GM12873 (cell line): ENCODE measurements at regions not wholly inside any gene's neighbourhood (a gene's known extent, or its start where the extent isn't known, plus 50 kb on each side); places are given as distances from the start of the nearest gene placed in this dataset.

Source experiments
- TF ChIP-seq, protein P1 (sequence below): IDR thresholded peaks from 2 replicates; pipeline ENCODE4 v1.5.1; 2012; ENCODE audit warnings: low read depth, mild to moderate bottlenecking, moderate library complexity, low read length, control low read depth; ENCODE audit not compliant: insufficient read depth; ENCODE audit errors: missing control alignments

DNA sequence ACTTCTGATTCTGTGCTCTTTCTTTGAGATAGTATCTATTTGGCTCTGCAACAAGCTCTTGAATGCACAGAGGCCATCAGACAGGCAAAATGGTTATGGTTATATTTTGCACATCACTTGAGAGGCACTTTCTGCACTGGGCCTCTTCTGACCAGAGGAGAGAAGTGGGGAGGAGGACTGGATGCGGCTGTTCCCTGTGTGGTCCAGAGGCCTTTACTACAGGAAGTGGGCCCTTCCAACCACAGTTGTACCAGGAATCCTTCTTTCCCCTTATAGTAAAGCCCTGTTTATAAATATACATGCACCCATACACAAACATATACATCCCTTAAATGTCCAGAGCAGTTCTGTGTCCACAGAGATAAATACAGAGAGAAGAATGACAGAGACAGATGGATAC is 182.7 kb upstream of the HHIP start:
- TF ChIP-seq, protein P1, sequence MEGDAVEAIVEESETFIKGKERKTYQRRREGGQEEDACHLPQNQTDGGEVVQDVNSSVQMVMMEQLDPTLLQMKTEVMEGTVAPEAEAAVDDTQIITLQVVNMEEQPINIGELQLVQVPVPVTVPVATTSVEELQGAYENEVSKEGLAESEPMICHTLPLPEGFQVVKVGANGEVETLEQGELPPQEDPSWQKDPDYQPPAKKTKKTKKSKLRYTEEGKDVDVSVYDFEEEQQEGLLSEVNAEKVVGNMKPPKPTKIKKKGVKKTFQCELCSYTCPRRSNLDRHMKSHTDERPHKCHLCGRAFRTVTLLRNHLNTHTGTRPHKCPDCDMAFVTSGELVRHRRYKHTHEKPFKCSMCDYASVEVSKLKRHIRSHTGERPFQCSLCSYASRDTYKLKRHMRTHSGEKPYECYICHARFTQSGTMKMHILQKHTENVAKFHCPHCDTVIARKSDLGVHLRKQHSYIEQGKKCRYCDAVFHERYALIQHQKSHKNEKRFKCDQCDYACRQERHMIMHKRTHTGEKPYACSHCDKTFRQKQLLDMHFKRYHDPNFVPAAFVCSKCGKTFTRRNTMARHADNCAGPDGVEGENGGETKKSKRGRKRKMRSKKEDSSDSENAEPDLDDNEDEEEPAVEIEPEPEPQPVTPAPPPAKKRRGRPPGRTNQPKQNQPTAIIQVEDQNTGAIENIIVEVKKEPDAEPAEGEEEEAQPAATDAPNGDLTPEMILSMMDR: no peak

DNA sequence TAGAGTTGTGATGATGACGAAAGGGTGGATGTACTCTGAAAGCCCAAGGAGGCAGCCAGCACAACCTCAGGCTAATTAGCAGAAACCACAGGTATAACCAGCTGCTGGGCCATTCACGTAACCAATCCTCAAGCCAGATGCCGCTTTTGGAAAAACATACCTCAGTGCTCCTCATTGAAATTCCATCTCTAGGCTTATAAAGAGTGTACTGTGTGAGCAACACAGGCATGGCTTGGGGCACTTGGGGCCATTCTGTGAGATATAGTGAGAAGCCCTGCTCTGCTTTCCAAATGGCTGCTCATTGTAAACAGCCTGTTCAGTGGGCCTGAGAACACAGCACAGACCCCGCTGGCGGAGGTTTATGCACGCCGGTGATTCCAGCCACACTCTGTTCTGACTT is 182.1 kb upstream of the HHIP start:
- TF ChIP-seq, protein P1: no peak

DNA sequence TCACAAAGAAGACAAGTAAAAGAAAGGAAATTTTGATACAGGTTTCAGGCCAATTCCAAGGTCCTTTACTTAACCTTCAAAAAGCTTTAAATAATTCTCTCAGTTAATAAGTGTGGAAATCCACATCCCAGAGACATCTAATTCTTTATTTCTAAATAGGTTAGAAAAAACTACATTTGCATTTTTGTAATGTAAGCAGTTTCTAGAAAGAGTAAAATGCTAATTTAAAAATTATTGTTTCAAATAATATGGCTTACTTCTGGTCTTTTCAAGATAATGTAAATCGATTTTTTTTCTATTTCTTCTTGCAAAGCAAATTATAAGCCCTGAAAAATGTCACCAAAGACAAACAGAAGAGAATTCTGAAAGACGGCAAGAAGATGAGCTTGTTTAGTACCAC is 180.4 kb upstream of the HHIP start:
- TF ChIP-seq, protein P1: no peak

DNA sequence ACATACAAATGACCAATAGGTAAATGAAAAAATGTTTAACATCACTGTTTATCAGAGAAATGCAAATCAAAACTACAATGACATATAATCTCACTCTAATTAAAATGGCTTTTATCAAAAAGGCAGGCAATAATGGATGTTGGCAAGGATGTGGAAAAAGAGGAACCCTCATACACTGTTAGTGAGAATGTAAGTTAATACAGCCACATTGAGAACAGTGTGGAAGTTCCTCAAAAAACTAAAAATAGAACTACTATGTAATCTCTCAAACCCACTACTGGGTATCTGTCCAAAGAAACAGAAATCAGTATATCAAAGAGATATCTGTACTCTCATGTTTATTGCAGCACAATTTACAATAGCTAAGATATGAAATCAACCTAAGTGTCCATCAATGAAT is 165.9 kb upstream of the HHIP start:
- TF ChIP-seq, protein P1: no peak

DNA sequence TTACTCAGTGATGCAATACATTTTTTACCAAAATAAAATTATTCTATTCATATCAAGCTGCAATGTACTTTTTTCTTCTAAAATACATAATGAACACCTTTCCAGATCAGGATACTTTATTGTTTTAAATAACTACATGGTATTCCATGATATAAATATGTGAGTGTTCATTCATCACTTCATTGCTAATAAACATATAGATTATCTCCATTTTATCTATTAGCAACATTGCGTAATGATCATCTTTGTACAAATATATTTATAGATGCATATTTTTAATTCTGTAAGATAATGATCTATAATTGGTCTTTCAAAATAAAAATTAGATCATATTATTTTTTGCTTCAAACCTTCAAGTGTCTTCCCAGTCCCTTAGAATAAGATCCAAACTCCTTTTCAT is 156.1 kb upstream of the HHIP start:
- TF ChIP-seq, protein P1: no peak

DNA sequence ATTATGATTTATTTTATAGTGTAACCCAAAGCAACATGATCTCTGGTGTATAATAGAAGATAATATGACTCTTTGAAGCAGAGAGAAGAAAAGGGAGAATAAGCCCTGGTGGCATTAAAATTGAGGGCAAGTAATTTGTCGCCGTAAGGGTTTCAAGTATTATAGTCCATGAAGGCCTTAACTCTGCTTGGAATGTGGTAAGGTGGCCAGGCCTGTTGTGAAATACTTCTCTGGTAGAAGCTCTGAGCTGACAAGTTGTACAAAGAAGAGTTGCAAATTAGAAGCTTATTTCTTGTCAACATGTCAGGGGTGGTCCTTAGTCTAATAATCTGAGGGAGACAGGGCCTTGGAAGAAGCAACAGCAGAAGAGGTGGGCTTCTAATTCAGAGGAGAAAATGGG is 151.7 kb upstream of the HHIP start:
- TF ChIP-seq, protein P1: no peak

DNA sequence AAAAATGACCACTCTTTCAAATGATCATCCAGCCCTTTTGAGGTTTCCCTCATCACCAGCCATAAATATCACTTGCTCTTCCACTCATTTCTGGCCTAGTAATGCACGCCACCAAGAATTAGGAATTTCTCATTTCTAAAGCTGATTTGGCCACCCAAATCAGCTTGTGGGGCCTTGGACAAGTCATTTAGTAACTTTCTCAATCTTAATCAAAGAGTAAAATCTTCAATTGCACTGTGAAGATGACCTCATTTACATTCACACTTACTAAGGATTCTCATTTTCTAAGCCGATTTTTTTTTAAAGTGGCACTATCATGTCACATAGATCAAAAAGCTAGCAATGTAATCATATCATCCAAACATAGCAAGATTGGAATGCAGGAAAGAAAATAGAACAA is 150.0 kb upstream of the HHIP start:
- TF ChIP-seq, protein P1: no peak

DNA sequence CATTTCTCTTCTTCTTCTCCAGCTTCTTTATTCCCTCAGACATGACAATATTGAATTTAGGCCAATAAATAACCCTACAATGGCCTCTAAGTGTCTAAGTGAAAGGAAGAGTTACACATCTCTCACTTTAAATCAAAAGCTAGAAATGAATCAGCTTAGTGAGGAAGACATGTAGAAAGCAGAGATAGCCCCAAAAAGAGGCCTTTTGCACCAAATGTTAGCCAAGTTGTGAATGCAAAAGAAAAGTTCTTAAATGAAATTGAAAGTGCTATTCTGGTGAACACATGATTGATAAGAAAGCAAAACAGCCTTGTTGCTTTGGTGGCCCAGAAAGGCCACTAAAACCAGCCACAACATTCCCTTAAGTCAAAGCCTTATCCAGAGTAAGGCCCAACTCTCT is 146.2 kb upstream of the HHIP start:
- TF ChIP-seq, protein P1: no peak
